Esophagus squamous epithelium (tissue), 4 donors: ENCODE measurements at regions not wholly inside any gene's neighbourhood (a gene's known extent, or its start where the extent isn't known, plus 50 kb on each side); places are given as distances from the start of the nearest gene placed in this dataset.

Experiments
- POLR2A ChIP-seq, 4 donors: fragments of 450-650 bp; IDR thresholded peaks; one replicate each; pipeline ENCODE4 v1.6.1; 2017; ENCODE audit warnings: antibody characterized with exemption in 4 of 4, mild to moderate bottlenecking in 4 of 4, moderate library complexity in 3 of 4
- TF ChIP-seq, protein P1 (sequence below), 6 experiments: fragments of 450-650 bp in 4 of 6; fragments of 200-600 bp in 2 of 6; sonication (generic) in 2 of 6; IDR thresholded peaks; one replicate each; pipeline ENCODE4 v1.5.1; 2016 to 2019; ENCODE audit warnings: antibody characterized with exemption in 6 of 6, mild to moderate bottlenecking in 4 of 6, moderate library complexity in 4 of 6

DNA sequence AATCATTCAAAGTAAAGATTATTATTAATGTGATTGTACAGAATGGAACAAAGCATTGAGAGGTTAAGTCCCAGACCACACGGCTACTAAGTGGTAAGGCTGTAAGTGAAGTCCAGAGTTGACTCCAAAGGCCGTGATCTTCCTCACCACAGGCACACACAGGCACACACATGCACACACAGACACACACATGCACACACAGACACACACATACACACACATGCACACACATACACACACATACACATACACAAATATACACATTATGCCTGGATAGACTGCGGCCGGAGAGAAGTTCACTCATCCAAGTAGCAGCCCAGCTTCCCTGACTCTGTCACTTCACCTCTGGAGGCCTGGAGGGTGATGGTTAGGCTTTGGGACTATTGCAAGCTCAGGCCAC lies 121.9 kb downstream of the HLX start:
- TF ChIP-seq, protein P1, sequence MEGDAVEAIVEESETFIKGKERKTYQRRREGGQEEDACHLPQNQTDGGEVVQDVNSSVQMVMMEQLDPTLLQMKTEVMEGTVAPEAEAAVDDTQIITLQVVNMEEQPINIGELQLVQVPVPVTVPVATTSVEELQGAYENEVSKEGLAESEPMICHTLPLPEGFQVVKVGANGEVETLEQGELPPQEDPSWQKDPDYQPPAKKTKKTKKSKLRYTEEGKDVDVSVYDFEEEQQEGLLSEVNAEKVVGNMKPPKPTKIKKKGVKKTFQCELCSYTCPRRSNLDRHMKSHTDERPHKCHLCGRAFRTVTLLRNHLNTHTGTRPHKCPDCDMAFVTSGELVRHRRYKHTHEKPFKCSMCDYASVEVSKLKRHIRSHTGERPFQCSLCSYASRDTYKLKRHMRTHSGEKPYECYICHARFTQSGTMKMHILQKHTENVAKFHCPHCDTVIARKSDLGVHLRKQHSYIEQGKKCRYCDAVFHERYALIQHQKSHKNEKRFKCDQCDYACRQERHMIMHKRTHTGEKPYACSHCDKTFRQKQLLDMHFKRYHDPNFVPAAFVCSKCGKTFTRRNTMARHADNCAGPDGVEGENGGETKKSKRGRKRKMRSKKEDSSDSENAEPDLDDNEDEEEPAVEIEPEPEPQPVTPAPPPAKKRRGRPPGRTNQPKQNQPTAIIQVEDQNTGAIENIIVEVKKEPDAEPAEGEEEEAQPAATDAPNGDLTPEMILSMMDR (IDR thresholded peaks at IDR 0.05) = no peak
- no peak for TF ChIP-seq POLR2A (IDR thresholded peaks at IDR 0.05)
